K562 (cell line): ENCODE measurements at regions not wholly inside any gene's neighbourhood (a gene's known extent, or its start where the extent isn't known, plus 50 kb on each side); places are given as distances from the start of the nearest gene placed in this dataset.

Experiments used
- ATAC-seq: fragments of 200-7000 bp; cut with Tn5 transposase; 3 replicates; pipeline ENCODE4 v1.9.1; 2020; ENCODE audit warnings: moderate library complexity
- BruUV-seq: library from RNA; stranded (reverse); fragments of 400-500 nt; replicated peaks from 2 replicates; lab custom pipeline; 2021; lab: Mats Ljungman, UMichigan
- CTCF ChIA-PET: fragments of 300-600 bp; formaldehyde crosslinking; extraction: SDS; loops from one replicate; lab custom pipeline; 2021; ENCODE audit warnings: low intra/inter-chr PET ratio; lab: Yijun Ruan, JAX
- POLR2A ChIA-PET: fragments of 300-600, 350-650 bp; sonication (Branson Sonifier 250); formaldehyde crosslinking; extraction: SDS; loops from one replicate; lab custom pipeline; 2021; ENCODE audit warnings: antibody characterized with exemption, inconsistent platforms; lab: Yijun Ruan, JAX
- DNase-seq, 4 experiments: peaks; one replicate each; pipeline versions ENCODE4 v3.0.0 to v3.0.0-alpha.2; 2011 to 2018; ENCODE audit warnings: low spot score in 3 of 4, mixed read lengths in 3 of 4; ENCODE audit errors: extremely low read depth in 1 of 4
- FAIRE-seq: peaks from 2 replicates; lab custom pipeline; 2011; peaks lifted over from hg19 to GRCh38; lab: Jason Lieb, UNC
- H2AFZ ChIP-seq: 2 replicates; pipeline ENCODE4 v1.6.0; 2011; ENCODE audit warnings: low read depth, low read length, control low read depth, inconsistent platforms
- H3K27ac ChIP-seq: fragments of 200-600 bp; 3 replicates; pipeline ENCODE4 v1.8.0; 2011; ENCODE audit warnings: low read depth, mild to moderate bottlenecking, control low read depth, inconsistent platforms, low read length, moderate library complexity, mixed read lengths; ENCODE audit errors: extremely low read depth
- H3K27me3 ChIP-seq, 2 experiments: fragments of 300-600 bp in 1 of 2; 2 replicates in 1 of 2; 3 replicates in 1 of 2; pipeline versions ENCODE4 v1.6.0 to v1.8.0; 2011; ENCODE audit warnings: inconsistent platforms in 2 of 2, low read length in 2 of 2, mild to moderate bottlenecking in 1 of 2, mixed read lengths in 1 of 2, moderate library complexity in 1 of 2; ENCODE audit not compliant: control insufficient read depth in 2 of 2, insufficient read depth in 2 of 2
- H3K36me3 ChIP-seq: fragments of 300-600 bp; 3 replicates; pipeline ENCODE4 v1.8.0; 2011; ENCODE audit warnings: mild to moderate bottlenecking, low read length, inconsistent platforms; ENCODE audit not compliant: control insufficient read depth, insufficient read depth
- H3K4me1 ChIP-seq, 2 experiments: fragments of 200-600 bp in 1 of 2; replicated peaks in 1 of 2; 2 replicates in 1 of 2; 3 replicates in 1 of 2; pipeline versions ENCODE4 v1.5.1 to v1.8.0; 2011; ENCODE audit warnings: inconsistent platforms in 2 of 2, low read length in 2 of 2, mild to moderate bottlenecking in 1 of 2, mixed read lengths in 1 of 2, moderate library complexity in 1 of 2; ENCODE audit not compliant: control insufficient read depth in 2 of 2, insufficient read depth in 2 of 2
- H3K4me2 ChIP-seq: 2 replicates; pipeline ENCODE4 v1.6.1; 2011; ENCODE audit warnings: low read length, control low read depth, inconsistent platforms, mixed read lengths; ENCODE audit not compliant: insufficient read depth
- H3K4me3 ChIP-seq: fragments of 200-600 bp; sonication (generic), shearing (Covaris generic); 2 replicates; pipeline ENCODE4 v1.5.1; 2016; ENCODE audit warnings: control low read depth, inconsistent platforms
- H3K79me2 ChIP-seq: fragments of 200-600 bp; 3 replicates; pipeline ENCODE4 v1.8.0; 2011; ENCODE audit warnings: low read length, inconsistent platforms; ENCODE audit not compliant: control insufficient read depth, insufficient read depth
- H3K9ac ChIP-seq, 2 experiments: 2 replicates each; pipeline versions ENCODE4 v1.6.0 to v1.6.1; 2011; ENCODE audit warnings: low read depth in 2 of 2, low read length in 2 of 2, control low read depth in 1 of 2, inconsistent platforms in 1 of 2, mild to moderate bottlenecking in 1 of 2, mixed read lengths in 1 of 2; ENCODE audit not compliant: insufficient read depth in 1 of 2
- H3K9me1 ChIP-seq: one replicate; pipeline ENCODE4 v1.6.0; 2011; ENCODE audit warnings: inconsistent platforms, mild to moderate bottlenecking, low read length, moderate library complexity; ENCODE audit not compliant: control insufficient read depth, insufficient read depth
- H3K9me3 ChIP-seq: replicated peaks from 2 replicates; pipeline ENCODE4 v1.5.1; 2011; ENCODE audit warnings: low read depth, low read length, inconsistent platforms; ENCODE audit not compliant: control insufficient read depth, insufficient read depth
- H4K20me1 ChIP-seq: replicated peaks from 2 replicates; pipeline ENCODE4 v1.6.1; 2011; ENCODE audit warnings: low read length, inconsistent platforms, mixed read lengths; ENCODE audit not compliant: control insufficient read depth, insufficient read depth
- BHLHE40 ChIP-seq: IDR thresholded peaks from 2 replicates; pipeline ENCODE4 v1.6.1; 2011; ENCODE audit warnings: low read length, improper control_type of control experiment
- HNRNPL ChIP-seq: fragments of 200-400 bp; formaldehyde crosslinking; IDR thresholded peaks from 2 replicates; pipeline ENCODE4 v1.6.1; 2017; ENCODE audit warnings: low read depth, mild to moderate bottlenecking, low read length
- PBX2 ChIP-seq, 2 experiments: IDR thresholded peaks in 1 of 2; conservative IDR thresholded peaks in 1 of 2; 2 replicates each; pipeline ENCODE4 v1.6.1; 2016; ENCODE audit warnings: low read depth in 2 of 2, mild to moderate bottlenecking in 1 of 2, missing compliant biosample characterization in 1 of 2, missing genetic modification characterization in 1 of 2, moderate library complexity in 1 of 2
- POLR2H ChIP-seq: IDR thresholded peaks from 2 replicates; pipeline ENCODE4 v1.6.1; 2016; ENCODE audit warnings: missing genetic modification characterization, low read depth, mild to moderate bottlenecking, control low read depth, missing compliant biosample characterization, moderate library complexity
- SAFB2 ChIP-seq: fragments of 200-400 bp; formaldehyde crosslinking; IDR thresholded peaks from 2 replicates; pipeline ENCODE4 v1.6.1; 2018; ENCODE audit warnings: borderline replicate concordance, low read length, low read depth, moderate library complexity; ENCODE audit not compliant: severe bottlenecking
- TCFL5 ChIP-seq: fragments of 250-450 bp; sonication (Bioruptor Pico); conservative IDR thresholded peaks from 2 replicates; pipeline ENCODE4 v1.6.1; 2021; ENCODE audit warnings: mild to moderate bottlenecking, moderate library complexity, matching md5 sums
- ZBTB1 ChIP-seq: sonication (generic); formaldehyde crosslinking; IDR thresholded peaks from 2 replicates; pipeline ENCODE4 v1.8.1; 2023; ENCODE audit warnings: missing genetic modification reagents, low read depth, mild to moderate bottlenecking, borderline replicate concordance
- ZNF134 ChIP-seq: fragments of 250-450 bp; sonication (Bioruptor Pico); conservative IDR thresholded peaks from 2 replicates; pipeline ENCODE4 v1.4.0; 2020
- WGBS: fragments of 100-300 bp; shearing (Covaris generic); methylation state at CpG from one replicate; pipeline ENCODE4 v1.1.6; 2016; ENCODE audit warnings: low coverage, mixed read lengths; ENCODE audit not compliant: insufficient coverage; ENCODE audit errors: missing lambda C conversion rate; 5-methylcytosine and 5-hydroxymethylcytosine counted together
- in situ Hi-C: fragments of 300-500 bp; cut with MboI; formaldehyde crosslinking; loops from 4 replicates; pipeline ENCODE4 v1.15.0; 2018; ENCODE audit warnings: inconsistent platforms, mixed read lengths
- intact Hi-C: fragments of 100-400 bp; cut with micrococcal nuclease; formaldehyde crosslinking; loops from 2 replicates; pipeline ENCODE4 v1.14.2; 2022
- TF ChIP-seq, protein P1 (sequence below): fragments of 250-450 bp; sonication (Bioruptor Pico); IDR thresholded peaks from 2 replicates; pipeline ENCODE4 v1.8.0; 2022; ENCODE audit warnings: inconsistent platforms
- TF ChIP-seq, protein P2 (sequence below): sonication (generic); formaldehyde crosslinking; IDR thresholded peaks from 2 replicates; pipeline ENCODE4 v1.8.0; 2022; ENCODE audit warnings: mild to moderate bottlenecking, missing genetic modification reagents
- TF ChIP-seq, protein P3 (sequence below): fragments of 450-650 bp; IDR thresholded peaks from 2 replicates; pipeline ENCODE4 v1.6.1; 2017; ENCODE audit warnings: antibody characterized with exemption

- TF ChIP-seq PBX2 (CRISPR knock-in tag; IDR thresholded peaks at IDR 0.05; ENCODE audit: low read depth) (no peak), PBX2 (tag; conservative IDR thresholded peaks at IDR 0.05; ENCODE audit: low read depth) (no peak), POLR2H (tag) (no peak), TCFL5 (no peak), BHLHE40 (no peak), HNRNPL (no peak), ZBTB1 (CRISPR knock-in tag) (no peak), SAFB2 (no peak)
Observed at GRCh38 chr9:33686942-33687341, 108.4 kb upstream of the PRSS3 start (continued).

DNA sequence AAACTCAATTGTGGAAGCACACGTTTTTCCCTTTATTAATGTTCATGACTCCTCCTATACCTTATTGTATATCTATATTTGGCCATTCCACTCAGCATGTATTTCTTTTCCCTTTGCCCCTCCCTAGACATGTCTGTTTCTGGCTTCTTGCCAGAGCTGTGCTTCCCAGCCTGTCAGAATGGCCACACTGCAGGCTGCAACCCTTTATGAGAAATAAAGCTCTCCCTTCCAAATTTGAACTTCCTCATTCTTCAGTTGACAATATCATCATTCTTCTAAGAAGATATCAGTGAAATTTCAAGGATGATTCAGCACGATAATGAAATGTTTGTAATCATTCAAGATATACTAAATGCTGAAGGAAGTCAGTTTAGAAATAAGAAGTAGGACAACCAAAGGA is 107.6 kb upstream of the PRSS3 start:
- ChIA-PET CTCF (no interaction called here), POLR2A (interaction anchor here (0.7 kb wide), 1 partner anchor 211 kb away, joined by 3 read pairs; no protein-coding TSS in a partner anchor)
- intact Hi-C loops = no loop called here
- ATAC-seq (peak; percentile 73), DNase-seq (peak in 1 of 4 experiments; percentile 63), FAIRE-seq (peak; percentile 55)
- Histone ChIP-seq H3K4me3 (no peak overlapping the region), H3K4me1 (peaks cover 0 to 5% of the 10 kb centered on the region in 2 experiments; a peak in 2 of 5 replicates), H4K20me1 (no peaks in the 10 kb centered on the region), H2AFZ (peak overlapping the region; percentile 66), H3K36me3 (no peaks in the 10 kb centered on the region), H3K9me1 (no peaks in the 10 kb centered on the region), H3K79me2 (no peaks in the 10 kb centered on the region), H3K27ac (no peak overlapping the region), H3K27me3 (no peaks in the 10 kb centered on the region), H3K9ac (no peak overlapping the region), H3K9me3 (no peaks in the 10 kb centered on the region), H3K4me2 (no peak overlapping the region)
- BruUV-seq = no TSS peak
- WGBS = 0% methylated on average over 2 of the region's 2 CpGs
- in situ Hi-C loops = no loop called here
- TF ChIP-seq, protein P1, sequence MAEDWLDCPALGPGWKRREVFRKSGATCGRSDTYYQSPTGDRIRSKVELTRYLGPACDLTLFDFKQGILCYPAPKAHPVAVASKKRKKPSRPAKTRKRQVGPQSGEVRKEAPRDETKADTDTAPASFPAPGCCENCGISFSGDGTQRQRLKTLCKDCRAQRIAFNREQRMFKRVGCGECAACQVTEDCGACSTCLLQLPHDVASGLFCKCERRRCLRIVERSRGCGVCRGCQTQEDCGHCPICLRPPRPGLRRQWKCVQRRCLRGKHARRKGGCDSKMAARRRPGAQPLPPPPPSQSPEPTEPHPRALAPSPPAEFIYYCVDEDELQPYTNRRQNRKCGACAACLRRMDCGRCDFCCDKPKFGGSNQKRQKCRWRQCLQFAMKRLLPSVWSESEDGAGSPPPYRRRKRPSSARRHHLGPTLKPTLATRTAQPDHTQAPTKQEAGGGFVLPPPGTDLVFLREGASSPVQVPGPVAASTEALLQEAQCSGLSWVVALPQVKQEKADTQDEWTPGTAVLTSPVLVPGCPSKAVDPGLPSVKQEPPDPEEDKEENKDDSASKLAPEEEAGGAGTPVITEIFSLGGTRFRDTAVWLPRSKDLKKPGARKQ (CRISPR knock-in tag) = no peak
- TF ChIP-seq, protein P2, sequence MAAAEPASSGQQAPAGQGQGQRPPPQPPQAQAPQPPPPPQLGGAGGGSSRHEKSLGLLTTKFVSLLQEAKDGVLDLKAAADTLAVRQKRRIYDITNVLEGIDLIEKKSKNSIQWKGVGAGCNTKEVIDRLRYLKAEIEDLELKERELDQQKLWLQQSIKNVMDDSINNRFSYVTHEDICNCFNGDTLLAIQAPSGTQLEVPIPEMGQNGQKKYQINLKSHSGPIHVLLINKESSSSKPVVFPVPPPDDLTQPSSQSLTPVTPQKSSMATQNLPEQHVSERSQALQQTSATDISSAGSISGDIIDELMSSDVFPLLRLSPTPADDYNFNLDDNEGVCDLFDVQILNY (CRISPR knock-in tag) = no peak
- no peak for TF ChIP-seq ZNF134 (CRISPR knock-in tag)
- TF ChIP-seq, protein P3, sequence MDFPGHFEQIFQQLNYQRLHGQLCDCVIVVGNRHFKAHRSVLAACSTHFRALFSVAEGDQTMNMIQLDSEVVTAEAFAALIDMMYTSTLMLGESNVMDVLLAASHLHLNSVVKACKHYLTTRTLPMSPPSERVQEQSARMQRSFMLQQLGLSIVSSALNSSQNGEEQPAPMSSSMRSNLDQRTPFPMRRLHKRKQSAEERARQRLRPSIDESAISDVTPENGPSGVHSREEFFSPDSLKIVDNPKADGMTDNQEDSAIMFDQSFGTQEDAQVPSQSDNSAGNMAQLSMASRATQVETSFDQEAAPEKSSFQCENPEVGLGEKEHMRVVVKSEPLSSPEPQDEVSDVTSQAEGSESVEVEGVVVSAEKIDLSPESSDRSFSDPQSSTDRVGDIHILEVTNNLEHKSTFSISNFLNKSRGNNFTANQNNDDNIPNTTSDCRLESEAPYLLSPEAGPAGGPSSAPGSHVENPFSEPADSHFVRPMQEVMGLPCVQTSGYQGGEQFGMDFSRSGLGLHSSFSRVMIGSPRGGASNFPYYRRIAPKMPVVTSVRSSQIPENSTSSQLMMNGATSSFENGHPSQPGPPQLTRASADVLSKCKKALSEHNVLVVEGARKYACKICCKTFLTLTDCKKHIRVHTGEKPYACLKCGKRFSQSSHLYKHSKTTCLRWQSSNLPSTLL = no peak
